DMS114 treated with DMSO at 0.1 percent for 48 hours (cell line): ENCODE measurements at regions not wholly inside any gene's neighbourhood (a gene's known extent, or its start where the extent isn't known, plus 50 kb on each side); places are given as distances from the start of the nearest gene placed in this dataset.
"Not testable (repeated sequence)": the region's sequence is repeated elsewhere in the genome, so short reads cannot be mapped to it uniquely, and the experiment has no call there.

ENCODE experiments used
- DNase-seq: peaks from one replicate; lab custom pipeline; 2025; ENCODE audit not compliant: unreplicated experiment; lab: John Stamatoyannopoulos, UW

DNA sequence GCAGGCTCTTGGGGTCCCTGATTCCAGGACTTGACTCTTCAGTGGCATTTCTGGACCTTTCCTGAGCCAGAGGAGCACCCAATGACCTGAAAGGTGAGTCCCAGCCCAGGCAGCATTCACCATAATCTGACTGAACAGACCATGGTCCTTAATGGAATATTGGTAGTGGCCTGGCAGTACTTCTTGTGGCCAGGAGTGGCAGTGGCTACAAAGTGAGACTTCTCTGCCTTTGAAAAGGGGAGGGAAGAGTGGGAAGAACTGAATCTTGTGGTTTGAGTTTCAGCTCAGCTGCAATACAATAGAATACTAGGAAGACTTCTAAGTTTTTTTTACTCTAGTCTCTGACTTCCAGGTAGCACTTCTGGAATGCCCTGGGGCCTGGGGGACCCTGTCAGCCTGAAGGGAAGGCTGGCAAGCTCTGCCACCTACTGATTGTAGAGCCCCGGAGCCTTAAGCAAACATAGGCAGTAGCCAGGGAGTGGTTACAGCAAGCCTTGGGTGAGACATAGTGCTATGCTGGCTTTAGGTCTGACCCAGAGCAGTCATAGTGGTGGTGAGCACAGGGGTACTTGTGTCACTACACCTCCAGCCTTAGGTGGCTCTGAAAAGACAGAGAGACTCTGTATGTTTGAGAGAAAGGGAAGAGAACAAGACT, 674.2 kb upstream of the MANEA start:
- DNase-seq, result no peak

DNA sequence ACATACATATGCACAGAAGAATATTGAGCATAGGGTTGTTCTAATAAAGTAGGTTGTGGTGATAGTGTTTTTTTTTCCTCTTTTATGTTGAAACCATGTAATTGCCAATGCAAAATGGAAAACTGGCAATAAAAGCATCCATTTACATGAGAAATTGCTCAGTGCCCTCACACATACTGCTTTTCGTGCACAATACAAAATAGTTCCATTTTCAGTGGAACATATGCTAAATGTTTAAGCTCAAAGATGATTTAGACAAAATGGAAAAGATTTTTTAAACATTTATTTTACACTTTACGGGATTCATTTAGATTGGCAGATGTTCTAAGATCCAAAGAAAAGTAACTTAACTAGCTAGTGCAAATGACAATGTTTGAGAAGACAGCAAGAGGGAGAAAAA, 678.1 kb upstream of the MANEA start:
- DNase-seq, result no peak

DNA sequence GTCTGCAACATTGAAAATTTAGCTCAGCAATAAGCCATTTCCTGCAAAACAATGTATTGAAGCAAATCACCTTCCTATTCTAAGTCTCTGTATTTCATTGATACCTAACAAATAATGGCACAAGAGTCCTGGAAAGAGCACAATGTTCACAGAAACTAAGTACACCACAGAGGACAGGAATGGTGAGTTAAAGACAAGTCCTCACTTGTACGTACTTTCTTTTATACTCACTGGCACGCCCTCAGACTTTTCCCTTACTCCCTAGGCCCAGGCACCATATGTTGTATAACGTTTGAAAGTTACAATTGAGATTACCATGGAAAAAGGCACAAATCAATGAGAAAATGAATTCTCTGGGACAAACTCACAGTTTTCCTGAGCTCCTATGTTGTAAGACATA, 683.0 kb upstream of the MANEA start:
- no peak for DNase-seq

DNA sequence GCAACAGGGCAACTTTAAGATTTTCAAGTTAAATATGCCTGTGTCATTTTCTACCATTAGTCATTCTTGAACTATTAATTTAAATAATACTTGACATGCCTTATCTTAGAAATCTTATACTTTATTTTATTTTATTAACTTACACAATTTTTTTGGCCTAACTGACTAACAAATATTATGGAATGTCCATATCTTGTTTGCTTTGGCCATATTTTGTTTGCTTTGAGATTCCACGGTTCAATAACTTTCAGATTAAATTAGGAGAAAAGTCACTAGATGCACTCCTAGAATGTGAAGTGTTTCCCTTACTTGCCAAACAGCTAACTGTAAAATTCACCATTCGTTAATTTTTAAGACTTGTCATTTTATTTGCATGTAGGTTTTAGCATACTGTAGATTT, 684.0 kb upstream of the MANEA start:
- DNase-seq, result no peak

DNA sequence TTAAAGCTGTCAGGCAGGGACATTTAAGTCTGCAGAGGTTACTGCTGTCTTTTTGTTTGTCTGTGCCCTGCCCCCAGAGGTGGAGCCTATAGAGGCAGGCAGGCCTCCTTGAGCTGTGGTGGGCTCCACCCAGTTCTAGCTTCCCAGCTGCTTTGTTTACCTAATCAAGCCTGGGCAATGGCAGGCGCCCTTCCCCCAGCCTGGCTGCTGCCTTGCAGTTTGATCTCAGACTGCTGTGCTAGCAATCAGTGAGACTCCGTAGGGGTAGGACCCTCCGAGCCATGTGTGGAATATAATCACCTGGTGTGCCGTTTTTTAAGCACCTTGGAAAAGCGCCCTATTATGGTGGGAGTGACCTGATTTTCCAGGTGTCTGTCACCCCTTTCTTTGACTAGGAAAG, 703.5 kb upstream of the MANEA start:
- not testable (repeated sequence) for DNase-seq

DNA sequence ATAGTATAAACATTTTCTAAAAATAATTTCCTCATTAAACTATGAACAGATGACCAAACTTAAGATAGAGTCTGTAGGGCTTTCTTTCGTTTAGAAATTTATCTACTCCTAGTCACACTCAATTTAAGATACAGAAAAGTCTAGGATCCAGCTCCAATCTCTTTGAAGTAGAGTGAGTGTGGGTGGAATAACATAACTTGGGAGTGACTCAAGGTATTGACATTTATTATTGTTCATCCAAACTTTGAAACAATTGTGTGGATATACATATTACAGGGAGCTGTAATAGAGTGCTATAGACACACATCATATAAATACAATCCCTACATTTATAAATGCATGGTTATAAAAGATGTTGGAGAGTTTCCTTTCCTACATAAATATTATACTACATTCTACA, 715.2 kb upstream of the MANEA start:
- DNase-seq, result no peak

DNA sequence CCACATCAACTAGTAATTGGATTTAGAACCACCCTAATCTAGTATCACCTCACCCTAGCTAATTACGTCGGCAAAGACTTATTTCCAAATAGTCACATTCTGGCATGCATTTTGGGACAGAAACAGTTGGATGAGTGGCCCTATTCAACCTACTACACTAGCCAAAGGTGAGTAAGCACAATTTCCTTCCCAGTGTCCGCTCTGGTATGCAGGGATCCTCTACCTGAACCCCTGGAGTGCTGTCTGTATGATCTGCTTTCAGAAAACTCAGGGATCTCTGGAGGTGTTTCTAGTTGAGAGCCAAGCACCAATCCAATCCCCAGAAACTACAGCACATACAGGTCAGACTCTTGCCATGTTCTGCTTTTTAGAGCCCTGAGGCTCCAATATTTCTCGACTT, 717.4 kb upstream of the MANEA start:
- no peak for DNase-seq

DNA sequence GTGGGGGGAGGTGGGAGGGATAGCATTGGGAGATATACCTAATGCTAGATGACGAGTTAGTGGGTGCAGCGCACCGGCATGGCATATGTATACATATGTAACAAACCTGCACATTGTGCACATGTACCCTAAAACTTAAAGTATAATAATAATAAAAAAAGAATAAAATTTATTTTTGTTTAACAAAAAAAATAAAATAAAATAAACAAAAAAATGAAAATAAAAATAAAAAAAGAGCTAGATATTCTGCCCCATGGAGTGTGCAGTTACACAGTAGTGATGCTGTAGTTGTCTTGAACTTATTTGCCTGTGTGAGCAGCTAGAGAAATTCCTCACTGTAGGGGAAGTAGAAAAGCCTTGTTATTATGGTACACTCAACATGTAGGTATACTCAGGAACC, 720.3 kb upstream of the MANEA start:
- DNase-seq, result not testable (repeated sequence)

DNA sequence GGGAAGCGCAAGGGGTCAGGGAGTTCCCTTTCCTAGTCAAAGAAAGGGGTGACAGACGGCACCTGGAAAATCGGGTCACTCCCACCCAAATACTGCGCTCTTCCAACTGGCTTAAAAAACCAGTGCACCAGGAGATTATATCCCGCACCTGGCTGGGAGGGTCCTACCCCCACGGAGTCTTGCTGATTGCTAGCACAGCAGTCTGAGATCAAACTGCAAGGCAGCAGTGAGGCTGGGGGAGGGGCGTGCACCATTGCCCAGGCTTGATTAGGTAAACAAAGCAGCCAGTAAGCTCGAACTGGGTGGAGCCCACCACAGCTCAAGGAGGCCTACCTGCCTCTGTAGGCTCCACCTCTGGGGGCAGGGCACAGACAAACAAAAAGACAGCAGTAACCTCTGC, 726.0 kb upstream of the MANEA start:
- not testable (repeated sequence) for DNase-seq

DNA sequence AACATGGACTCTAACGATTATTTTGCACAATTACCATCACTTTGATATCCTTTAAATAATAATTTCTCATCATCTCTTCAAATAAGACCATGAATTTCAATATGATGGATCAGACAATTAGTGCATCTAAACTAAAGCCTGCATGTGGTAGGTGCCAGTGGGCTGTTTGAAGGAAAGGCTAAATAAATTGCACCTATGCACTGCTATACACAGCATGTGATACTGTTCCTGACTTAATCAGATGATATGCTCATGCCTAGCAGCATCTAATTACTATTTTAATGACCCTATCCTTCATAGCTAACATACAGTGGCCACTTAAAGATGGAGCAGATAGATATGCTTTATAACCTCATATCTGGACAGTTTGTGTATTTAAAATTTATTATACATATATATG, 731.6 kb upstream of the MANEA start:
- no peak for DNase-seq

DNA sequence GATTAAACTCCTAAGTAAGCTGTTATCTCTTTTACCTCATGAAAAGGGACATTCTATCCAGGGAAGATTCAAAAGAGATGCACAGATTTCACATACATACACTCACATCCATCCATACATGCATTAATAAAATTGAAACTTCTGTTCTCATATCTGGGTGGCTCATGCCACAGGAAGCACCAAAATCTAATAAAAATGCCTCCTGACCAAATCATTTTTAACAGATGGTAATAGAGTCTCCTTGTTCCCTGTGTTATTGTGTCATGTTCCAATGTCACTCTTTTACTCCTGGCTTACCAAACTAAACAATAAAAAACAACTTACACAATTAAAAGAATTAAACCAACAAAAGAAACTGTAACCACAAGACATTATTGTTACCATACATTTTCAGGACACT, 742.1 kb upstream of the MANEA start:
- DNase-seq, result no peak

DNA sequence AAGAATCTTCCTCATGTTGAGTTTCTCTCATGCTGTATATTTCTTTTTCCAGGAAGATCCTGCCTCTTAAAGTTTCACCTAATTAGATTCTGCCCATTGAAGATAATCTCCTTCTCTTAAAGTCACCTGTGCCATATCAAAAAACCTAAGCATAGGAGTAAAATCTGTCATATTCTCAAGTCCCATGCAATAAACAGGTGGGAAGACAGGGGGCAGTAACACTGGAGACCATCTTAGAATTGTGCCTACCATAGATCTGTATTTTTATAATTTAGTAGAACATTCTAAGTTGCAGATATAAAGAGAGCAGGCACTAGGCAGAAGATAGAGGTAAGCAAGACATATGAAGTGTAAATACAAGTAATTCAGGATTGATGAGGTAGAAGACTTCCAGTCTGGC, 763.5 kb upstream of the MANEA start:
- DNase-seq, result no peak

DNA sequence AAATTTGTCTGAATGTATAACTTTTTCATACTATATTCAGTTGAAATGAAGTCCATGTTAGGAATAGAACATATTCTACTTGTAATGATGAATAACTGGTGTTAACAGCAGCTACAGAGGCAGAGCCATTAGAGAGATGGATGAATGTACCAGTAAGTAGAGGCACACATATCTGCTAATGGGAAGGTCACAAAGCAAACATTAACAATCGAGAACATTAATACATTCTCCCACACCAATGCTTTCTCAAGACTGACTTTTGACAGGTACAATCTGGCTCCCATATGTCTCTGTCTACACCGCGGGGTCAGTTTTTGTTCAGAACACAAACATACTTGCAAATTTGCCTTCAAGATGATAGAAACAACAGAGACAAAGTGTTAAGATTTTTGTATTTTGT, 776.0 kb upstream of the MANEA start:
- no peak for DNase-seq

DNA sequence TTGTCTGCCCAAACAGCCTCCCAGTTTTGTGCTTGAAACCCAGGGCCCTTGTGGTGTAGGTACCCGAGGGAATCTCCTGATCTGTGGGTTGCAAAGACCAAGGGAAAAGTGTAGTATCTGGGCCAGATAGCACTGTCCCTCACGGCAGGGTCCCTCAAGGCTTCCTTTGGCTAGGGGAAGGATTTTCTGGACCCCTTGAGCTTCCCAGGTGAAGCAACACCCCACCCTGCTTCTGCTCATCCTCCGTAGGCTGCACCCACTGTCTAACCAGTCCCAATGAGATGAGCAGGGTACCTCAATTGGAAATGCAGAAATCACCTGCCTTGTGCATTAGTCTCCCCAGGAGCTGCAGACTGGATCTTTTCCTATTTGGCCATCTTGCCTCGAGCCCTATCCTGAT, 791.8 kb upstream of the MANEA start:
- no peak for DNase-seq

DNA sequence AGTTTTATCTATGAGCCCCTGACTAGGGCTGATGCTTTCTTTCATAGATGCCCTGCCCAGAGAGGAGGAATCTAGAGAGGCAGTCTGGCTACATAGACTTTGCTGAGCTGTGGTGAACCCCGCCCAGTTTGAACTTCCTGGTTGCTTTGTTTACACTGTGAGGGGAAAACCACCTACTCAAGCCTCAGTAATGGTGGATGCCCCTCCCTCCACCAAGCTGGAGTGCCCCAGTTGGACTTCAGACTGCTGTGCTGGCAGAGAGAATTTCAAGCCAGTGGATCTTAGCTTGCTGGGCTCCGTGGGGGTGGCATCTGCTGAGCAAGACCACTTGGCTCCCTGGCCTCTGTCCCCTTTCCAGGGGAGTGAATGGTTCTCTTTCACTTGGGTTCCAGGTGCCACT, 792.3 kb upstream of the MANEA start:
- DNase-seq, result not testable (repeated sequence)

DNA sequence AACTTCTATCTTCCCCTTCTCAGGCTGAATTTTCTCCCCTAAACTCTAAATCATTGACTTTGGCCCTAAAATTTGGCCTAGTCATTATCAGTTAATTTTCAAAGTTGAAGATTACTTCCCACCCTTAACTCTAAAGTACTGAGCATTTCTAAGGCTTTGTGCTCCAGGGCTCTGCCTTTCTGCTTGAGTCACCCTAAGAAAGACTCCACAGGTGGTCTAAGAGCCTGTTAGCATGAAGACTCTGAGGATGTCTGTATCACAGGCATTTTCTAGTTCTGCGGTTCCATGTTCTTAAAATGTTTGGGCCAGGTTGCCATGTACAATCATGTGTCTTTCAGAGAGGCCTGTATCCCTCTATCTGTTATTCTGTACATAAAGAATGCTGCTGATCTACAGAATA, 808.1 kb upstream of the MANEA start:
- no peak for DNase-seq

DNA sequence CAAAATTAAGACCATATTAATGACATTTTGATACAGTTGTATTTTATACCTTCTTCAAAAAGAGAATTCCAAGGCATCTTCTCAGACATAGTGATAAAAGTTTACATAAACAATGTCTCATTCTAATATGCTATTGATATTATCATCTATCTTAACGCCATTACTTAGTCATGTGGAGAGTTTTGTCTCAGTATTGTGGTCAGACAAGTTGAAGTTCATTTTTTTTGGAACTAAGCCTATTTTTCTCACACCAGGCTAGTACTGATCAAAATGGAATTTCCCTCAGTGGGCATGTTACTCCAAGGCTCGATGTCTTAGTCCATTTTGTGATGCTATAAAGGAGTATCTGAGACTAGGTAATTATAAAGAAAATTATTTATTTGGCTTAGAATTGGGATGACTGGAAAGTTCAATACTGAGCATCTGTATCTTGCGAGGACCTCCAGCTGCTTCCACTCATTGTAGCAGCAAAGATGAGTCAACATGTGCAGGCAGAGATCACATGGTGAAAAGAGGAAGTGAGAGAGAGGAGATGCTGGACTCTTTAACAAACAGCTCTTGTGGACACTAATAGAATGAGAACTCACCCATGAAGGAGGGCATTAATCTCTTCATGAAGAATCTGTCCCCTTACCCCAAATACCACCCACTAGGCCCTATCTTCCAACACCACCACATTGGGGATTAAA, 825.5 kb upstream of the MANEA start:
- no peak for DNase-seq

DNA sequence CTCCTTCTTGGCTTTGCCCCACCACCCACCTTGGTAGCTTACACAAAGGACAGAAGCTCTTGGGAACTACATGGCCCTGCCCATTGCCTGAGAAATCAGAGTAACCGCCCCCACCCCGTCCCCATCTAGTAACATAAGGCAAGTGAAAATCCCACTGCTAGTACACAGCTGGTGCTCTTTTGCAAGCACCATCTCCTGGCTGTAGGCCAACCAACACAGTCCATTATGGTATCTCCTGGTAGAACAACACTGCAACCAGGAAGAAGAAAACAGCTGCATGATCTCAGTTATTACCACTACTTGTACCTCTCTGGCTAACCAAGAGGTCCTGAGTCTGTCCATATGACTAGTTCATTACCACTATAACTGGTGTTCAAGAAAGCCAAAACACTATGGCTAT, 841.1 kb upstream of the MANEA start:
- no peak for DNase-seq

DNA sequence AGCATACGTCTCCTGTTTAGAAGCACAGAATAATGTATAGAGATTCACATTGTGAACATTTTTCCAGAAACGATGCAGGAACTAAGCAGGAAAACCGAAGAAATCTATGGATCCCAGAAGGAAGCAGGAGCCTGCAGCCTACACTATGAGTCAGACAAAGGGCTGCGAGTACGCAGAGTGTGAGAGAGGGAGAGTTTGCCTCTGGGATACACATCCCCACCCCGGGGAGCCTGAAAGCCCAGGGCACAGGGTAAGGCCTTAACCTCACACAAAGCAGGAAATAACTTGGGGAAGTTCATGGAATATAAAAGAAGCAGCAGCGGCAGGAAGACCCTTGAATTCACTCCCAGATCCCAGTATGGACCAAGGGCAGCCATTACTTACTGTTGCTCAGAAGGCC, 842.1 kb upstream of the MANEA start:
- DNase-seq, result no peak

DNA sequence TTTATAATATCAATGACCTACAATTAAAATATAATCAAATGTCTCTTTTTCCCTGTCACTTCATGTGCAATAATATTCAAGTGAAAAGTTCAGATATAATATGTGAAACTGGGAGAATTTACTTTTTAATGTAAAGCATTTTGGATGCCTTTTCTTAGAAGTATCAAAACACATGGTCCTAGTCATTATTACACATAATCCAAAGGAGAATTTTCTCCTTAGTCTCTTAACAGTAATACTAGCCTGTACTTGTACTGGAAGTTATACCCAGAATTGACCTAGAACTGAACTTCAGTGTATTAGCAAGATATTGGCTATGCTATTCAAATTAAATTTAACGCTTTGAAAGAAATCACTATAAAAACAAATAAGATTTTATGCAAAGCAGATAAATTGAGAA, 842.6 kb upstream of the MANEA start:
- DNase-seq, result no peak

DNA sequence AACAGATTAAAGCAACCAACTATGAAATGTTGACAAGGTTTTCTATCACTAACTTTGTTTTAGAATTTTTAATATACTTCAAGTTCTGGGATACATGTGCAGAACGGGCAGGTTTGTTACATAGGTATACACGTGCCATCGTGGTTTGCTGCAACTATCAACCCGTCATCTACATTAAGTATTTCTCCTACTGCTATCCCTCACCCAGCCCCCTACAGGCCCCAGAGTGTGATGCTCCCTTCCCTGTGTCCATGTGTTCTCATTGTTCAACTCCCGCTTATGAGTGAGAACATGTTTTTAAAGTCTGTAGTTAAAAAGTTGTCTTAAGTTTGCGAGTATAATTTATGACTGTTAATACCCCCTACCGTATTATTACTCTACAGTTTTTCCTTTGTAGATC, 844.3 kb upstream of the MANEA start:
- DNase-seq, result no peak

DNA sequence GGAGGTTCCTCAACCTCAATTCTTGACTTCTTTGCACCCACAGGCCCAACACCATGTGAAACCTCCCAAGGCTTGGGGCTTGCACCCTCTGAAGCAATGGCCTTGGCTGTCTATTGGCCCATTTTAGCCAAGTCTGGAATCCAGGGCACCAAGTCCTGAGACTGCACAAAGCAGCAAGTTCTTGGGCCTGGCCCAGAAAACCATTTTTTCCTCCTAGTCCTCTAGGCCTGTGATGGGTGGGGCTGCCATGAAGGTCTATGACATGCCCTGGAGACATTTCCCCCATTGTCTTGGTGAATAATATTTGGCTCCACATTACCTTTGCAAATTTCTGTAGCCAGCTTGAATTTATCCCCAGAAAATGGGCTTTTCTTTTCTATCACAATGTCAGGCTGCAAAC, 849.6 kb upstream of the MANEA start:
- no peak for DNase-seq

DNA sequence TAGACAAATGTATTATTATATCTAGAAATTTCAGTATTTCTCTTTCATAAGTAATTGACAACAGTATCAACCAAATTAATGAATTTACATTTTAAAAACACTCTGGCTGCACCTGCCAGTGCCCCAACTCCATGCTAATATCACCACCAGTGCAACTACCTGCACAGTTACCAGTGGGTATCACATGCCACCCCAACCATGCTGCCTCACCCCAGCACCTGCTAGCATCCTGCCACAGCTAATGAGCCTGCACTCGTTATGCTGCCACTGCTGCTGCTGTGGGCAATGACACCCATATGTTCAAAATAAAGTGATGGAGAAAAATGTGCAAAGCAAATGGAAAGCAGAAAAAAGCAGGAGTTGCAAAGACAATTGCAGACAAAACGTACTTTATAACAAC, 855.9 kb upstream of the MANEA start:
- DNase-seq, result no peak
